B cell (primary cell): ENCODE measurements at regions not wholly inside any gene's neighbourhood (a gene's known extent, or its start where the extent isn't known, plus 50 kb on each side); places are given as distances from the start of the nearest gene placed in this dataset.

Experiments used
- ATAC-seq: fragments of 200-7000 bp; cut with Tn5 transposase; one replicate; pipeline ENCODE4 v1.10.0; 2021; ENCODE audit warnings: low read depth, mild to moderate bottlenecking, moderate number of reproducible peaks, moderate library complexity
- CTCF ChIA-PET: fragments of 350-600 bp; sonication (Branson Sonifier 250); formaldehyde crosslinking; loops from one replicate; lab custom pipeline; 2021; ENCODE audit warnings: antibody characterized with exemption, inconsistent platforms; lab: Charles Lee
- POLR2A ChIA-PET: fragments of 350-600 bp; sonication (Branson Sonifier 250); formaldehyde crosslinking; loops from one replicate; lab custom pipeline; 2021; ENCODE audit warnings: antibody characterized with exemption; lab: Charles Lee
- DNase-seq: peaks from one replicate; pipeline ENCODE4 v3.0.0; 2013
- H2AFZ ChIP-seq: 2 replicates; pipeline ENCODE4 v1.6.1; 2012; ENCODE audit warnings: mild to moderate bottlenecking, low read depth, low read length; ENCODE audit not compliant: insufficient read depth, poor library complexity, severe bottlenecking
- H3K27ac ChIP-seq, 2 donors: 1 replicate in 1 of 2; 2 replicates in 1 of 2; pipeline ENCODE4 v1.5.1; 2012 to 2013; ENCODE audit warnings: low read length in 2 of 2, mild to moderate bottlenecking in 2 of 2, moderate library complexity in 1 of 2
- H3K27me3 ChIP-seq, 4 experiments: fragments of 200-600 bp in 1 of 4; sonication (generic) in 1 of 4; replicated peaks in 1 of 4; 1 replicate in 2 of 4; 2 replicates in 2 of 4; pipeline versions ENCODE4 v1.6.1 to v1.7.0; 2013 to 2016; ENCODE audit warnings: low read length in 3 of 4, mild to moderate bottlenecking in 2 of 4, mixed read lengths in 1 of 4, moderate library complexity in 1 of 4; ENCODE audit not compliant: insufficient read depth in 4 of 4, control insufficient read depth in 3 of 4; ENCODE audit errors: control extremely low read depth in 1 of 4
- H3K36me3 ChIP-seq, 2 experiments: replicated peaks in 1 of 2; 1 replicate in 1 of 2; 2 replicates in 1 of 2; pipeline versions ENCODE4 v1.6.1 to v1.7.1; 2013; ENCODE audit warnings: low read length in 1 of 2; ENCODE audit not compliant: insufficient read depth in 2 of 2, control insufficient read depth in 1 of 2; ENCODE audit errors: control extremely low read depth in 1 of 2, extremely low read depth in 1 of 2
- H3K4me1 ChIP-seq, 2 donors: fragments of 200-600 bp in 1 of 2; sonication (generic) in 1 of 2; 1 replicate in 1 of 2; 2 replicates in 1 of 2; pipeline versions ENCODE4 v1.5.1 to v1.6.1; 2013 to 2017; ENCODE audit warnings: low read length in 2 of 2; ENCODE audit not compliant: control insufficient read depth in 2 of 2, insufficient read depth in 2 of 2
- H3K4me2 ChIP-seq: replicated peaks from 2 replicates; pipeline ENCODE3; 2012; ENCODE audit warnings: mild to moderate bottlenecking, low read depth, low read length; ENCODE audit not compliant: poor library complexity, severe bottlenecking
- H3K4me3 ChIP-seq, 5 experiments: fragments of 200-600 bp in 1 of 5; sonication (generic) in 1 of 5; 1 replicate in 3 of 5; 2 replicates in 2 of 5; pipeline versions ENCODE4 v1.5.1 to v1.7.0; 2011 to 2016; ENCODE audit warnings: low read length in 4 of 5, mild to moderate bottlenecking in 4 of 5, low read depth in 2 of 5, control low read depth in 1 of 5, moderate library complexity in 1 of 5; ENCODE audit not compliant: insufficient read depth in 1 of 5; ENCODE audit errors: control extremely low read depth in 1 of 5, extremely low read depth in 1 of 5
- H3K79me2 ChIP-seq: fragments of 200-600 bp; sonication (generic); one replicate; pipeline ENCODE4 v1.6.0; 2016; ENCODE audit warnings: low read length; ENCODE audit not compliant: control insufficient read depth, insufficient read depth
- H3K9ac ChIP-seq: fragments of 200-600 bp; sonication (generic); 2 replicates; pipeline ENCODE4 v1.6.1; 2017; ENCODE audit warnings: mild to moderate bottlenecking, low read length, moderate library complexity
- H3K9me3 ChIP-seq, 3 donors: one replicate each; pipeline versions ENCODE4 v1.6.1 to v1.7.1; 2013; ENCODE audit warnings: low read length in 2 of 3; ENCODE audit not compliant: control insufficient read depth in 2 of 3, insufficient read depth in 1 of 3; ENCODE audit errors: control extremely low read depth in 1 of 3
- H4K20me1 ChIP-seq: 2 replicates; pipeline ENCODE4 v1.6.0; 2012; ENCODE audit warnings: mild to moderate bottlenecking, low read length; ENCODE audit not compliant: insufficient read depth, control insufficient read depth, poor library complexity, severe bottlenecking
- H3K27ac Mint-ChIP-seq: one replicate; pipeline ENCODE4 v1.8.0; 2021; ENCODE audit warnings: mixed read lengths
- H3K27me3 Mint-ChIP-seq: one replicate; pipeline ENCODE4 v1.8.0; 2021; ENCODE audit warnings: mixed read lengths
- H3K4me1 Mint-ChIP-seq: one replicate; pipeline ENCODE4 v1.8.0; 2021; ENCODE audit warnings: mixed read lengths
- H3K4me3 Mint-ChIP-seq: one replicate; pipeline ENCODE4 v1.8.0; 2021; ENCODE audit warnings: mixed read lengths
- H3K9me3 Mint-ChIP-seq: one replicate; pipeline ENCODE4 v1.8.0; 2022; ENCODE audit warnings: mixed read lengths; ENCODE audit not compliant: insufficient read depth
- CTCF ChIP-seq: fragments of 200-600 bp; IDR thresholded peaks from one replicate; pipeline ENCODE4 v1.8.0; 2022; ENCODE audit warnings: antibody characterized with exemption, mild to moderate bottlenecking
- EZH2 ChIP-seq: IDR thresholded peaks from 2 replicates; pipeline ENCODE4 v1.6.1; 2012; ENCODE audit warnings: borderline replicate concordance, low read depth, mild to moderate bottlenecking, moderate library complexity, low read length; ENCODE audit not compliant: insufficient read depth, poor library complexity, severe bottlenecking
- WGBS: methylation state at CpG from one replicate; pipeline ENCODE4 v1.1.5; 2013; ENCODE audit warnings: missing lambda C conversion rate; ENCODE audit not compliant: insufficient coverage; 5-methylcytosine and 5-hydroxymethylcytosine counted together
- intact Hi-C: fragments of 100-400 bp; cut with micrococcal nuclease; formaldehyde crosslinking; loops from one replicate; pipeline ENCODE4 v1.10.0; 2022

DNA sequence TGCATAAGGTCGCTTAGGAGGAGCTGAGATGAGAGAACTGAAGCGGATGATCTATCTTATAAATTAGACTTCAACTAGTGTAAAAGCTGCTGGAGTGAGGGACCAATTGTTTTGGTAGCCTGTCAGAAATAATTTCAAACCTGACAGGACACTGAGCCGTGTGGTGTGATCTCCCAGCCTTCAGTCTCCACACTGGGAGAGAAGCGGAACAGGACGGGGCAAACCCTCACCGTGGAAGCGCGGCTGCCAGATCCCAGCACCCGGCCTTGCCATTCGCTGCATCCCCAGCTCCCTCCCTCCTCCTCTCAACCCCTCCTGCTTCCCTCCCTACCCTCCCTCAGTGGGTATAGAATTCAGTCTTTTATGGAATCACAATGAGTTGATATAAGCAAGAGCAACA, 900.1 kb upstream of the SLC35B3 start:
- Mint-ChIP-seq H3K27ac (no peak overlapping the region), H3K4me1 (no peaks in the 10 kb centered on the region), H3K9me3 (no peaks in the 10 kb centered on the region), H3K27me3 (no peaks in the 10 kb centered on the region), H3K4me3 (no peak overlapping the region)
- H3K4me3 ChIP-seq = no peak overlapping the region
- H3K4me1 ChIP-seq = no peaks in the 10 kb centered on the region
- no peaks in the 10 kb centered on the region for H4K20me1 ChIP-seq
- DNase-seq (no peak), ATAC-seq (no peak)
- intact Hi-C loops = no loop called here
- WGBS = no CpG with 5 or more reads among the region's 10 CpGs
- no peak overlapping the region for H3K27ac ChIP-seq
- H3K9me3 ChIP-seq = peaks cover 0 to 7% (median 0%) of the 10 kb centered on the region in 3 donors
- ChIA-PET POLR2A (no interaction called here), CTCF (interaction anchor here (1.0 kb wide), 1 partner anchor 14 kb away, joined by 3 read pairs; no protein-coding TSS in a partner anchor)
- TF ChIP-seq EZH2 (no peak), CTCF (no peak)
- H2AFZ ChIP-seq = no peak overlapping the region
- no peaks in the 10 kb centered on the region for H3K36me3 ChIP-seq
- H3K79me2 ChIP-seq = no peaks in the 10 kb centered on the region
- H3K9ac ChIP-seq = no peak overlapping the region
- H3K27me3 ChIP-seq = no peaks in the 10 kb centered on the region
- H3K4me2 ChIP-seq = no peak overlapping the region

- 82% methylated on average over 2 of the region's 3 CpGs for WGBS
Observed at GRCh38 chr6:9334979-9335378, 899.6 kb upstream of the SLC35B3 start.

More at GRCh38 chr6:9334979-9335378, 899.6 kb upstream of the SLC35B3 start:
- TF ChIP-seq EZH2 (no peak), CTCF (no peak)
- Histone ChIP-seq H3K79me2 (no peaks in the 10 kb centered on the region), H3K4me1 (no peaks in the 10 kb centered on the region), H3K4me2 (no peak overlapping the region), H3K9ac (no peak overlapping the region), H3K27me3 (no peaks in the 10 kb centered on the region), H3K9me3 (peaks cover 0 to 7% (median 0%) of the 10 kb centered on the region in 3 donors), H3K27ac (no peak overlapping the region), H4K20me1 (no peaks in the 10 kb centered on the region), H2AFZ (no peak overlapping the region), H3K36me3 (no peaks in the 10 kb centered on the region), H3K4me3 (no peak overlapping the region)
- DNase-seq (no peak), ATAC-seq (no peak)
- ChIA-PET POLR2A (no interaction called here), CTCF (interaction anchor here (1.0 kb wide), 1 partner anchor 14 kb away, joined by 3 read pairs; no protein-coding TSS in a partner anchor)
- no peaks in the 10 kb centered on the region for H3K4me1 Mint-ChIP-seq
- H3K4me3 Mint-ChIP-seq = no peak overlapping the region
- H3K27me3 Mint-ChIP-seq = no peaks in the 10 kb centered on the region
- no peak overlapping the region for H3K27ac Mint-ChIP-seq
- H3K9me3 Mint-ChIP-seq = no peaks in the 10 kb centered on the region
- intact Hi-C loops = no loop called here
